Calu3 (cell line): ENCODE measurements at regions not wholly inside any gene's neighbourhood (a gene's known extent, or its start where the extent isn't known, plus 50 kb on each side); places are given as distances from the start of the nearest gene placed in this dataset.
"Not testable (repeated sequence)": the region's sequence is repeated elsewhere in the genome, so short reads cannot be mapped to it uniquely, and the experiment has no call there.

ENCODE experiments used
- BruUV-seq: library from RNA; stranded (reverse); fragments of 400-500 nt; replicated peaks from 2 replicates; lab custom pipeline; 2021; lab: Mats Ljungman, UMichigan
- CTCF ChIA-PET: fragments of 300-600 bp; sonication (Branson Sonifier 250); formaldehyde crosslinking; loops from one replicate; lab custom pipeline; 2022; ENCODE audit warnings: antibody characterized with exemption; lab: Charles Lee
- DNase-seq: peaks from one replicate; pipeline ENCODE4 v3.0.0; 2022
- H3K27ac Mint-ChIP-seq: one replicate; pipeline ENCODE4 v1.8.0; 2022; ENCODE audit warnings: mixed read lengths; ENCODE audit not compliant: unreplicated experiment
- H3K27me3 Mint-ChIP-seq: one replicate; pipeline ENCODE4 v1.8.0; 2022; ENCODE audit warnings: mixed read lengths; ENCODE audit not compliant: unreplicated experiment
- H3K36me3 Mint-ChIP-seq: one replicate; pipeline ENCODE4 v1.8.0; 2022; ENCODE audit warnings: mild to moderate bottlenecking, moderate library complexity, mixed read lengths; ENCODE audit not compliant: insufficient read depth, unreplicated experiment
- H3K4me1 Mint-ChIP-seq: one replicate; pipeline ENCODE4 v1.8.0; 2022; ENCODE audit warnings: mild to moderate bottlenecking, low read depth, mixed read lengths; ENCODE audit not compliant: unreplicated experiment
- H3K4me3 Mint-ChIP-seq: one replicate; pipeline ENCODE4 v1.8.0; 2022; ENCODE audit warnings: mild to moderate bottlenecking, low read depth, moderate library complexity, mixed read lengths; ENCODE audit not compliant: unreplicated experiment
- H3K9me3 Mint-ChIP-seq: one replicate; pipeline ENCODE4 v1.8.0; 2022; ENCODE audit warnings: low read depth, mixed read lengths; ENCODE audit not compliant: unreplicated experiment
- CTCF ChIP-seq: fragments of 200-600 bp; IDR thresholded peaks from one replicate; pipeline ENCODE4 v1.8.0; 2022; ENCODE audit warnings: antibody characterized with exemption; ENCODE audit not compliant: unreplicated experiment
- intact Hi-C: fragments of 100-400 bp; cut with micrococcal nuclease; formaldehyde crosslinking; loops from one replicate; pipeline ENCODE4 v1.10.0; 2022; ENCODE audit not compliant: unreplicated experiment

- H3K4me3 Mint-ChIP-seq: no peak overlapping the region
- H3K9me3 Mint-ChIP-seq: no peaks in the 10 kb centered on the region
- H3K27me3 Mint-ChIP-seq: no peaks in the 10 kb centered on the region
- BruUV-seq: no TSS peak
- CTCF ChIA-PET: no interaction called here
- H3K27ac Mint-ChIP-seq: no peak overlapping the region
- no peaks in the 10 kb centered on the region for H3K36me3 Mint-ChIP-seq
- TF ChIP-seq CTCF: no peak
- no peak for DNase-seq
- intact Hi-C loops: no loop called here
- H3K4me1 Mint-ChIP-seq: no peaks in the 10 kb centered on the region
These were observed 155.9 kb upstream of the SEMA3D start for GRCh38 chr7:85342781-85343180.

- DNase-seq: no peak
- H3K4me1 Mint-ChIP-seq: no peaks in the 10 kb centered on the region
- no peaks in the 10 kb centered on the region for H3K27me3 Mint-ChIP-seq
- intact Hi-C loops: no loop called here
- H3K36me3 Mint-ChIP-seq: no peaks in the 10 kb centered on the region
- H3K4me3 Mint-ChIP-seq: no peak overlapping the region
- H3K9me3 Mint-ChIP-seq: no peaks in the 10 kb centered on the region
- CTCF ChIA-PET: no interaction called here
- BruUV-seq: no TSS peak
- H3K27ac Mint-ChIP-seq: no peak overlapping the region
- no peak for TF ChIP-seq CTCF
These were observed 155.1 kb upstream of the SEMA3D start for GRCh38 chr7:85341973-85342372.

- H3K36me3 Mint-ChIP-seq: no peaks in the 10 kb centered on the region
- intact Hi-C loops: no loop called here
- H3K27ac Mint-ChIP-seq: no peak overlapping the region
- H3K9me3 Mint-ChIP-seq: no peaks in the 10 kb centered on the region
- CTCF ChIA-PET: no interaction called here
- H3K4me3 Mint-ChIP-seq: no peak overlapping the region
- H3K4me1 Mint-ChIP-seq: no peaks in the 10 kb centered on the region
- no TSS peak for BruUV-seq
- H3K27me3 Mint-ChIP-seq: no peaks in the 10 kb centered on the region
- no peak for TF ChIP-seq CTCF
- no peak for DNase-seq
These were observed 154.3 kb upstream of the SEMA3D start for GRCh38 chr7:85341121-85341520.

- H3K27ac Mint-ChIP-seq: no peak overlapping the region
- CTCF ChIA-PET: no interaction called here
- DNase-seq: no peak
- no peak for TF ChIP-seq CTCF
- H3K4me1 Mint-ChIP-seq: no peaks in the 10 kb centered on the region
- no peak overlapping the region for H3K4me3 Mint-ChIP-seq
- no peaks in the 10 kb centered on the region for H3K36me3 Mint-ChIP-seq
- H3K9me3 Mint-ChIP-seq: no peaks in the 10 kb centered on the region
- BruUV-seq: no TSS peak
- intact Hi-C loops: no loop called here
- no peaks in the 10 kb centered on the region for H3K27me3 Mint-ChIP-seq
These were observed 149.2 kb upstream of the SEMA3D start for GRCh38 chr7:85336086-85336485.

- H3K4me3 Mint-ChIP-seq, H3K27ac Mint-ChIP-seq, H3K4me1 Mint-ChIP-seq, BruUV-seq, DNase-seq, H3K27me3 Mint-ChIP-seq, intact Hi-C loops, H3K9me3 Mint-ChIP-seq, CTCF ChIA-PET, H3K36me3 Mint-ChIP-seq: not testable (repeated sequence)
These were observed 148.3 kb upstream of the SEMA3D start for GRCh38 chr7:85335113-85335512.
